ENCODE measurements at regions not wholly inside any gene's neighbourhood (a gene's known extent, or its start where the extent isn't known, plus 50 kb on each side); places are given as distances from the start of the nearest gene placed in this dataset.

- H3K27ac ChIP-seq: no peak overlapping the region
- H2AFZ ChIP-seq: no peak overlapping the region
- H3K4me1 ChIP-seq: no peaks in the 10 kb centered on the region
- H3K79me2 ChIP-seq: no peaks in the 10 kb centered on the region
- no peaks in the 10 kb centered on the region for H3K9me3 ChIP-seq (ENCODE audit: control insufficient read depth, low read length)
- no peaks in the 10 kb centered on the region for H3K27me3 ChIP-seq (ENCODE audit: control insufficient read depth, insufficient read depth, low read length)
- no peak overlapping the region for H3K9ac ChIP-seq
- no peak for TF ChIP-seq CTCF (IDR thresholded peaks at IDR 0.05)
- H3K4me2 ChIP-seq (ENCODE audit: low read length): no peak overlapping the region
- no peak overlapping the region for H3K4me3 ChIP-seq (ENCODE audit: low read depth, low read length)
- no peaks in the 10 kb centered on the region for H3K36me3 ChIP-seq (ENCODE audit: control insufficient read depth, insufficient read depth, low read length)
Measured at GRCh38 chr1:60341274-60341673, 267.7 kb upstream of the C1orf87 start.

GRCh38 chr1:60331647-60332046, 258.1 kb upstream of the C1orf87 start:
- Histone ChIP-seq H2AFZ (no peak overlapping the region), H3K79me2 (no peaks in the 10 kb centered on the region), H3K27ac (no peak overlapping the region), H3K36me3 (ENCODE audit: control insufficient read depth, insufficient read depth, low read length) (no peaks in the 10 kb centered on the region), H3K4me2 (ENCODE audit: low read length) (no peak overlapping the region), H3K9ac (no peak overlapping the region), H3K27me3 (ENCODE audit: control insufficient read depth, insufficient read depth, low read length) (no peaks in the 10 kb centered on the region), H3K4me3 (ENCODE audit: low read depth, low read length) (no peak overlapping the region), H3K9me3 (ENCODE audit: control insufficient read depth, low read length) (no peaks in the 10 kb centered on the region), H3K4me1 (no peaks in the 10 kb centered on the region)
- TF ChIP-seq CTCF (IDR thresholded peaks at IDR 0.05): no peak

GRCh38 chr1:60329651-60330050, 256.1 kb upstream of the C1orf87 start:
- Histone ChIP-seq H3K79me2 (no peaks in the 10 kb centered on the region), H3K4me3 (ENCODE audit: low read depth, low read length) (no peak overlapping the region), H3K36me3 (ENCODE audit: control insufficient read depth, insufficient read depth, low read length) (no peaks in the 10 kb centered on the region), H3K27ac (no peak overlapping the region), H3K27me3 (ENCODE audit: control insufficient read depth, insufficient read depth, low read length) (no peaks in the 10 kb centered on the region), H3K9ac (no peak overlapping the region), H2AFZ (no peak overlapping the region), H3K4me2 (ENCODE audit: low read length) (no peak overlapping the region), H3K4me1 (no peaks in the 10 kb centered on the region), H3K9me3 (ENCODE audit: control insufficient read depth, low read length) (no peaks in the 10 kb centered on the region)
- TF ChIP-seq CTCF (IDR thresholded peaks at IDR 0.05): no peak

- Histone ChIP-seq H2AFZ (no peak overlapping the region), H3K27ac (no peak overlapping the region), H3K4me2 (ENCODE audit: low read length) (no peak overlapping the region), H3K9me3 (ENCODE audit: control insufficient read depth, low read length) (no peaks in the 10 kb centered on the region), H3K4me3 (ENCODE audit: low read depth, low read length) (no peak overlapping the region), H3K9ac (no peak overlapping the region), H3K4me1 (no peaks in the 10 kb centered on the region), H3K79me2 (no peaks in the 10 kb centered on the region), H3K27me3 (ENCODE audit: control insufficient read depth, insufficient read depth, low read length) (no peaks in the 10 kb centered on the region), H3K36me3 (ENCODE audit: control insufficient read depth, insufficient read depth, low read length) (no peaks in the 10 kb centered on the region)
- no peak for TF ChIP-seq CTCF (IDR thresholded peaks at IDR 0.05)
Measured at GRCh38 chr1:60311838-60312237, 238.3 kb upstream of the C1orf87 start.

- Histone ChIP-seq H3K27me3 (ENCODE audit: control insufficient read depth, insufficient read depth, low read length) (no peaks in the 10 kb centered on the region), H3K9me3 (ENCODE audit: control insufficient read depth, low read length) (no peaks in the 10 kb centered on the region), H3K9ac (no peak overlapping the region), H3K4me3 (ENCODE audit: low read depth, low read length) (no peak overlapping the region), H2AFZ (no peak overlapping the region), H3K4me2 (ENCODE audit: low read length) (no peak overlapping the region), H3K79me2 (no peaks in the 10 kb centered on the region), H3K36me3 (ENCODE audit: control insufficient read depth, insufficient read depth, low read length) (no peaks in the 10 kb centered on the region), H3K27ac (no peak overlapping the region), H3K4me1 (no peaks in the 10 kb centered on the region)
- no peak for TF ChIP-seq CTCF (IDR thresholded peaks at IDR 0.05)
Measured at GRCh38 chr1:60299581-60299980, 226.0 kb upstream of the C1orf87 start.
